HUES6 (cell line): ENCODE measurements at regions not wholly inside any gene's neighbourhood (a gene's known extent, or its start where the extent isn't known, plus 50 kb on each side); places are given as distances from the start of the nearest gene placed in this dataset.
"Not testable (repeated sequence)": the region's sequence is repeated elsewhere in the genome, so short reads cannot be mapped to it uniquely, and the experiment has no call there.

Source experiments
- H3K27ac ChIP-seq: 2 replicates; pipeline ENCODE4 v1.7.0; 2013; ENCODE audit warnings: low read depth, mild to moderate bottlenecking, low read length, inconsistent platforms
- H3K27me3 ChIP-seq: 2 replicates; pipeline ENCODE4 v1.6.1; 2013; ENCODE audit warnings: low read length; ENCODE audit not compliant: control insufficient read depth, insufficient read depth
- H3K36me3 ChIP-seq: 2 replicates; pipeline ENCODE4 v1.6.1; 2013; ENCODE audit warnings: low read length; ENCODE audit not compliant: control insufficient read depth, insufficient read depth
- H3K4me1 ChIP-seq: 2 replicates; pipeline ENCODE4 v1.6.1; 2013; ENCODE audit warnings: low read length; ENCODE audit not compliant: control insufficient read depth, insufficient read depth
- H3K4me3 ChIP-seq: 2 replicates; pipeline ENCODE4 v1.5.1; 2013; ENCODE audit warnings: low read depth, low read length
- H3K9ac ChIP-seq: one replicate; pipeline ENCODE4 v1.6.1; 2013; ENCODE audit warnings: mild to moderate bottlenecking, low read length
- H3K9me3 ChIP-seq: 2 replicates; pipeline ENCODE4 v1.6.1; 2013; ENCODE audit warnings: low read depth, low read length; ENCODE audit not compliant: control insufficient read depth, insufficient read depth

GRCh38 chr6:15108383-15108715, 137.5 kb upstream of the JARID2 start:
- H3K4me3 ChIP-seq, result no peak overlapping the region
- 0 out of 2 replicates have a peak, but pooled peaks cover 5% of the 10 kb centered on the region for H3K4me1 ChIP-seq
- no peak overlapping the region for H3K27ac ChIP-seq
- H3K9me3 ChIP-seq, result peaks cover 3% of the 10 kb centered on the region; the same call in 1 of the 2 replicates
- no peaks in the 10 kb centered on the region for H3K36me3 ChIP-seq
- H3K9ac ChIP-seq, result no peak overlapping the region
- no peaks in the 10 kb centered on the region for H3K27me3 ChIP-seq

DNA sequence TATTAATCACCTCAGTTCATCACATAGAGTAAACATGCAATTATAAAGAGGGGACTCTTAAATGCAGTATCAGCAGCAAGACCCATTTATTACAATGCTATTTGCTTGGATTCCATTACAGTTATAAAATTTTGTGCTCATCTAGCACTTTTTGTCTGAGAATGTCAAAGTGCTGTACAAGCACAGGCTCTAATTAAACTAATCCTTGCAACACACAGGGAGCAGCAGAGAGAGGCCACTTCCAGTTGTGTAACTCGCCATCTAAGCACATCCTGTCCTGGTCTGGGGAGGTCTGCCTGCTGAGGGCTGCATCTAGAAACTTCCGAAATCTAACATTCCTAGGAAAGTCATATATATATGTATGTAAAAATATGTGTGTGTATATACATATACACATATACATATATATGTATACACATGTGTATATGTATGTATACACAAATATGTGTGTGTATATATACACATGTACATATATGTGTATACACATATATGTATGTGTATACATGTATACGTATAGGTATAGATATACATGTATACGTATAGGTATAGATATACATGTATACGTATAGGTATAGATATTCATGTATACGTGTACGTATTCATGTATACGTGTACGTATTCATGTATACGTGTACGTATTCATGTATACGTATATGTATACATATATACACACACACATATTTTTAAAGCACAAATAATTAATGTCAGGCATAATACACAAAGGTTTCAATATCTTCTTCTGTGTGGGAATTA, 136.4 kb upstream of the JARID2 start:
- H3K4me3 ChIP-seq, result no peak overlapping the region
- no peaks in the 10 kb centered on the region for H3K27me3 ChIP-seq
- H3K27ac ChIP-seq, result no peak overlapping the region
- 0 out of 2 replicates have a peak, but pooled peaks cover 5% of the 10 kb centered on the region for H3K4me1 ChIP-seq
- no peak overlapping the region for H3K9ac ChIP-seq
- H3K9me3 ChIP-seq, result peaks cover 3% of the 10 kb centered on the region; the same call in 1 of the 2 replicates
- H3K36me3 ChIP-seq, result no peaks in the 10 kb centered on the region

- no peaks in the 10 kb centered on the region for H3K9me3 ChIP-seq
- H3K9ac ChIP-seq, result no peak overlapping the region
- H3K4me3 ChIP-seq, result no peak overlapping the region
- 0 out of 2 replicates have a peak, but pooled peaks cover 5% of the 10 kb centered on the region for H3K4me1 ChIP-seq
- no peaks in the 10 kb centered on the region for H3K36me3 ChIP-seq
- no peaks in the 10 kb centered on the region for H3K27me3 ChIP-seq
- no peak overlapping the region for H3K27ac ChIP-seq
These were observed 135.0 kb upstream of the JARID2 start for GRCh38 chr6:15110726-15111354.

DNA sequence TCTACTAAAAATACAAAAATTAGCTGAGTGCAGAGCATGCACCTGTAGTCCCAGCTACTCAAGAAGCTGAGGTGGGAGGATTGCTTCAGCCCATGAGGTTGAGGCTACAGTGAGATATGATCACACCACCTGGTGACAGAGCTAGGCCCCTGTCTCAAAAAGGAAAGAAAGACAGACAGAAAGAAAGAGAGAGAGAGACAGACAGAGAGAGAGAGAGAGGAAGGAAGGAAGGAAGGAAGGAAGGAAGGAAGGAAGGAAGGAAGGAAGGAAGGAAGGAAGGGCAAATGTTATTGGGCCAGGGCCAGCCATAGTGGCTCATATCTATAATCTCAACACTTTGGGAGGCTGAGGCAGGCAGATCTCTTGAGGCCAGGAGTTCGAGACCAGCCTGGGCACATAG, 134.3 kb upstream of the JARID2 start:
- not testable (repeated sequence) for H3K4me3 ChIP-seq, H3K9me3 ChIP-seq, H3K36me3 ChIP-seq, H3K4me1 ChIP-seq, H3K27me3 ChIP-seq, H3K9ac ChIP-seq, H3K27ac ChIP-seq

DNA sequence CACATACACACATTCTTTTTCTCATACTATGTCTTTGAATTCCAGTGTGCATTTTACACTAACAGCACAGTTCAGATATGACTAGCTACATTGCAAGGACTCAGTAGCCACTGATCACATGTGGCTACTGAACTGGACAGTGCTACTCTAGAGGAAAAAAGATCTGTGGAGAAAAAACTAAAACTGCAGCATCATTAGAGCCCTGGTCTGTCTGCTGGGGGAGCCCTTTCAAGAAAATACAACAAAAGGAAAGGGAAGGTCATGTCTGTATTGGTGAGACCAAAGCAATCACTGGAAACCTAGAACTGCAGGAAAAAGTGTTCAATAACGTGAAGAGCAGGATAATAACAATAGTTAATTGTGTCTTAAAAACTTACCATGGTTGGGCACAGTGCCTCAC, 132.3 kb upstream of the JARID2 start:
- H3K27ac ChIP-seq, result no peak overlapping the region
- H3K27me3 ChIP-seq, result no peaks in the 10 kb centered on the region
- H3K36me3 ChIP-seq, result no peaks in the 10 kb centered on the region
- no peak overlapping the region for H3K9ac ChIP-seq
- H3K4me3 ChIP-seq, result no peak overlapping the region
- H3K4me1 ChIP-seq, result peaks cover 3% of the 10 kb centered on the region; the same call in 1 of the 2 replicates
- H3K9me3 ChIP-seq, result no peaks in the 10 kb centered on the region

DNA sequence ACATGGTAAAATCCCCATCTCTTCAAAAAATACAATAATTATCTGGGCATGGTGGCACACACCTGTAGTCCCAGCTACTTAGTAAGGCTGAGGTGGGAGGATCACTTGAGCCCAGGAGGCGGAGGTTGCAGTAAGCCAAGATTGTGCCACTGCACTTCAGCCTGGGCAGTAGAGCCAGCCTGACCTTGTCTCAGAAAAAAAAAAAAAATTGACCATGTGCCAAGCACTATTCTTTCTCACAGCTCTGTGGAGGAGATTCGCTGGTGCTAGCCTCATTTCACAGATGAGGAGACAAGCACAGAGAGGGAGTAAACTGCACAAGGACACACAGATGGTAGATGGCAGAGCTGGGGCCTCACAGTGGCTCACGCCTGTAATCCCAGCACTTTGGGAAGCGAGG, 131.8 kb upstream of the JARID2 start:
- H3K4me3 ChIP-seq, result no peak overlapping the region
- H3K27ac ChIP-seq, result no peak overlapping the region
- no peaks in the 10 kb centered on the region for H3K36me3 ChIP-seq
- no peak overlapping the region for H3K9ac ChIP-seq
- no peaks in the 10 kb centered on the region; the same call in 1 of the 2 replicates for H3K4me1 ChIP-seq
- no peaks in the 10 kb centered on the region for H3K27me3 ChIP-seq
- H3K9me3 ChIP-seq, result no peaks in the 10 kb centered on the region

GRCh38 chr6:15116889-15117288, 129.0 kb upstream of the JARID2 start:
- no peak overlapping the region for H3K9ac ChIP-seq
- H3K27me3 ChIP-seq, result no peaks in the 10 kb centered on the region
- no peaks in the 10 kb centered on the region; the same call in 1 of the 2 replicates for H3K4me1 ChIP-seq
- no peak overlapping the region for H3K4me3 ChIP-seq
- no peak overlapping the region for H3K27ac ChIP-seq
- no peaks in the 10 kb centered on the region for H3K36me3 ChIP-seq
- no peaks in the 10 kb centered on the region for H3K9me3 ChIP-seq

DNA sequence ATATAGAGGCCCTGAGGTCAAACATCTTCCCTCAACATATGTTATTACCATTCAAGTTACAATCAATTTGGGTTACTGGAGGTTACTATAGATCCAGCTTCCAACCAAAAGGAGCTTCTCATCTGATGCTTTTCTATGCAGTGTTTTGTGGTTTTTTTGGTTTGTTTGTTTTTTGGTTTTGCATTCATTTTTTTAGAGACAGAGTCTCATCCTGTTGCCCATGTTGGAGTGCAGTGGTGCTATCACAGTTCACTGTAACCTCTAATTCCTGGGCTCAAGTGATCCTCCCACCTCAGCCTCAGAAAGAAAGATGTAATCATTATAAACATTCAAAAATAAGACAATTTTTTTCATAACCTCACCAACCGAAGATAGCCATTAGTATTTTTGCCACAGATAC, 124.4 kb upstream of the JARID2 start:
- Histone ChIP-seq H3K9me3 (no peaks in the 10 kb centered on the region), H3K4me3 (no peak overlapping the region), H3K9ac (no peak overlapping the region), H3K27ac (no peak overlapping the region), H3K4me1 (no peaks in the 10 kb centered on the region; the same call in 1 of the 2 replicates), H3K36me3 (no peaks in the 10 kb centered on the region), H3K27me3 (no peaks in the 10 kb centered on the region)

DNA sequence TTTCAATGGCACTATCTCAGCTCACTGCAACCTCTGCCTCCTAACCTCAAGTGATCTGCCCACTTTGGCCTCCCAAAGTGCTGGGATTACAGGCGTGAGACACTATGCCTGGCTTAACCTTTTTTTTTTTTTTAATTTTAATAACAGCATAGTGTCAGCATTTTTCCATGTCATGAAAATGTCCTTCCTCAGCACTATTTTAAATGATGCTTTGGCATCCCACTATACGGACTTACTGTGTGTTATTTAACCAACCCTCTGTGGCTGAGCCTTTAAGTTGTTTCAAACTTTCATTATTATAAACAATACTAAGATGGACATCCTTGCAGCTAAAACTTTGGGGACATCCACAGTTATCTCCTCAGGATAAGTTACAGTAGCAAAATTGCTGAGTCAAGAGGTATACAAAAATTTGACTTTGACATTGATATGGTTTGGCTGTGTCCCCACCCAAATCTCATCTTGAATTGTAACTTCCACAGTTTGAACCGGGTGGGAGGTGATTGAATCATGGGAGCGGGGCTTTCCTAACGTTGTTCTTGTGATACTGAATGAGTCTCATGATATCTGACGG, 123.8 kb upstream of the JARID2 start:
- Histone ChIP-seq H3K36me3 (no peaks in the 10 kb centered on the region), H3K9me3 (no peaks in the 10 kb centered on the region)

GRCh38 chr6:15129887-15130286, 116.0 kb upstream of the JARID2 start:
- Histone ChIP-seq H3K36me3 (no peaks in the 10 kb centered on the region), H3K9ac (no peak overlapping the region), H3K27ac (no peak overlapping the region), H3K9me3 (no peaks in the 10 kb centered on the region), H3K27me3 (no peaks in the 10 kb centered on the region), H3K4me3 (no peak overlapping the region), H3K4me1 (peaks cover 7% of the 10 kb centered on the region)

More for the DNA sequence above, 123.8 kb upstream of the JARID2 start:
- H3K4me1 ChIP-seq, result no peaks in the 10 kb centered on the region; the same call in 1 of the 2 replicates
- no peak overlapping the region for H3K27ac ChIP-seq
- H3K4me3 ChIP-seq, result no peak overlapping the region
- H3K27me3 ChIP-seq, result no peaks in the 10 kb centered on the region
- no peak overlapping the region for H3K9ac ChIP-seq

GRCh38 chr6:15131234-15131633, 114.6 kb upstream of the JARID2 start:
- Histone ChIP-seq H3K4me1 (peaks cover 12% of the 10 kb centered on the region), H3K9ac (no peak overlapping the region), H3K36me3 (no peaks in the 10 kb centered on the region), H3K9me3 (no peaks in the 10 kb centered on the region), H3K27ac (no peak overlapping the region), H3K27me3 (no peaks in the 10 kb centered on the region), H3K4me3 (no peak overlapping the region)
